D721Med (cell line): ENCODE measurements at regions not wholly inside any gene's neighbourhood (a gene's known extent, or its start where the extent isn't known, plus 50 kb on each side); places are given as distances from the start of the nearest gene placed in this dataset.
A peak's percentile ranks its signal among the peaks of the same experiment; 100 is the strongest.

ENCODE experiments used
- DNase-seq: peaks from one replicate; pipeline ENCODE4 v3.0.0; 2011; ENCODE audit warnings: low spot score; ENCODE audit not compliant: insufficient read length
- FAIRE-seq: peaks from 2 replicates; lab custom pipeline; 2011; peaks lifted over from hg19 to GRCh38; lab: Jason Lieb, UNC
- TF ChIP-seq, protein P1 (sequence below): IDR thresholded peaks from 2 replicates; pipeline ENCODE4 v1.5.1; 2012; ENCODE audit warnings: mild to moderate bottlenecking, control low read depth; ENCODE audit not compliant: insufficient read depth; ENCODE audit errors: missing control alignments

DNA sequence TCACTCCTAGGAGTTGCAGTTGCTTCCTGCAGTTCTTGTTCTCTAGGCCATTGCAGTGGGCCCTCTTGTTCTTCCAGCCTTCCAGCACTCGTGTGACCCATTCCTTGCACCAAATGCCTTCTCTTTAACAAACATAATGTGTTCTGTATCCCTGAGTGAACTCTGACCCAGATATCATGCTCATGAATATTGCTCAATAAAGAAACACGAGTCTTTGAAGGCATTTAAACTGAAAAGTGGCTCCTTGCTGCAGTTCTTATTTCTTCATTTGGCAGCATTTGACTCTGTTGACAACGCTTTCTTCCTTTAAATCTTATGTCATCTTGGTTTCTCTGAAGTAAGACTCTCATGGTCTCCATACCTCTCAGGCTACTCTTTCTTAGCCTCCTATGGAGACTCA, 100.7 kb upstream of the PDE4B start:
- FAIRE-seq (no peak), DNase-seq (no peak)
- TF ChIP-seq, protein P1, sequence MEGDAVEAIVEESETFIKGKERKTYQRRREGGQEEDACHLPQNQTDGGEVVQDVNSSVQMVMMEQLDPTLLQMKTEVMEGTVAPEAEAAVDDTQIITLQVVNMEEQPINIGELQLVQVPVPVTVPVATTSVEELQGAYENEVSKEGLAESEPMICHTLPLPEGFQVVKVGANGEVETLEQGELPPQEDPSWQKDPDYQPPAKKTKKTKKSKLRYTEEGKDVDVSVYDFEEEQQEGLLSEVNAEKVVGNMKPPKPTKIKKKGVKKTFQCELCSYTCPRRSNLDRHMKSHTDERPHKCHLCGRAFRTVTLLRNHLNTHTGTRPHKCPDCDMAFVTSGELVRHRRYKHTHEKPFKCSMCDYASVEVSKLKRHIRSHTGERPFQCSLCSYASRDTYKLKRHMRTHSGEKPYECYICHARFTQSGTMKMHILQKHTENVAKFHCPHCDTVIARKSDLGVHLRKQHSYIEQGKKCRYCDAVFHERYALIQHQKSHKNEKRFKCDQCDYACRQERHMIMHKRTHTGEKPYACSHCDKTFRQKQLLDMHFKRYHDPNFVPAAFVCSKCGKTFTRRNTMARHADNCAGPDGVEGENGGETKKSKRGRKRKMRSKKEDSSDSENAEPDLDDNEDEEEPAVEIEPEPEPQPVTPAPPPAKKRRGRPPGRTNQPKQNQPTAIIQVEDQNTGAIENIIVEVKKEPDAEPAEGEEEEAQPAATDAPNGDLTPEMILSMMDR = no peak

- DNase-seq = no peak
- TF ChIP-seq, protein P1 = no peak
- FAIRE-seq = no peak
Measured at GRCh38 chr1:65694126-65694525, 98.6 kb upstream of the PDE4B start.

DNA sequence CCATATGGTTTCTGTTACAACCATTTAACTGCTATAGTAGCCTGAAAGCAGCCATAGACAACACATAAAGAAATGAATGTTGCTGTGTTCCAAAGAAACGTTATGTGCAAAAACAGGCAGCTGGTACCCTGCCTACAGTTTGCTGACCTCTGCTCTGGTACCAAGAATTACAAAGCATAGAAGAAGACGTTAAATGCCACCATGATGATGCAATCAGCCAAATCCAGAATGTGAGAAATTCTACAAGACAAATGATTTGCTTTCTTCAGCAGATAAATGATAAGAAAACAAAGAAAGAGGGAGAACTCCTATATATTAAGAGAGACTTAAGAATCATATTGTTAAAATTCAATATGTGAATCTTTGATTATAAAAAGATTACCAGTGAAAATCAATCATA, 97.8 kb upstream of the PDE4B start:
- FAIRE-seq (no peak), DNase-seq (no peak)
- TF ChIP-seq, protein P1 = no peak

- DNase-seq = no peak
- FAIRE-seq = no peak
- TF ChIP-seq, protein P1 = no peak
Measured at GRCh38 chr1:65698590-65698989, 94.1 kb upstream of the PDE4B start.

- TF ChIP-seq, protein P1 = no peak
- DNase-seq (no peak), FAIRE-seq (no peak)
Measured at GRCh38 chr1:65703853-65704252, 88.8 kb upstream of the PDE4B start.

DNA sequence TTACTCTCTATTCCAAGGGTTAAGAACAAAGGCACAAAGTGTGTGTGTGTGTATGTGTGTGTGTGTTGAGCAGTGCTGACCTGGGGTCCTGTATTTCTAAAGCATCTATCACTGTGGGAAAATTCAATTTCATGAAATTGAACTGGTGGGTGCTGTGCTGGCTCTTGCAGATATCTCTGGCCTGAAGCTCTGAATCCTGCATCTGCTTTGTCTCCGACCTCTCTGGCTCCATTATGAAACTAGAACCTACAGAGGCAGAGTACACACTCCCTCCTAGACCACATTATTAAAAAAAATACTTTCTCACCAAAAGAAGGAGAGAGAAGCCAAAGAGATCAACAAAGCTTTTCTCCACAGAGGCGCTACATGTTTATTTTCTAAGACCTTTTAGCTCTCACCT, 88.4 kb upstream of the PDE4B start:
- TF ChIP-seq, protein P1 = no peak
- DNase-seq = no peak
- no peak for FAIRE-seq

GRCh38 chr1:65717815-65718454, 74.8 kb upstream of the PDE4B start:
- TF ChIP-seq, protein P1 = peak; percentile 30
- DNase-seq (no peak), FAIRE-seq (no peak)
